Spleen (tissue), 7 donors: ENCODE measurements at regions not wholly inside any gene's neighbourhood (a gene's known extent, or its start where the extent isn't known, plus 50 kb on each side); places are given as distances from the start of the nearest gene placed in this dataset.

Experiments
- microRNA-seq, 3 donors: library from miRNA; unstranded; fragments of <30 nt; microRNA quantifications; one replicate each; pipeline versions ENCODE4 to v1.1.0, GENCODE V29; 2019 to 2020
- small RNA-seq, 4 donors: library from RNA; depleted of rRNA; stranded (forward); fragments of <200 nt; gene quantifications; one replicate each; pipeline ENCODE3, GENCODE V24; 2016
- donor health status: DM: no; HTN: no; CAD: no; lungs with moderate emphysema.
- donor health status: DM: no; HTN: no; CAD: no.
- donor health status: DM: yes; HTN: yes; CAD: no.

Small RNA genes lying in the stretch of these regions (microRNA-seq; reads per million reads assigned to microRNA genes)
- 0 reads per million in 3 donors for gene MIR4280

Small RNA genes lying in the stretch of these regions (small RNA-seq; reads per million reads assigned to genes)
- 0 reads per million in 4 donors for gene MIR4280
- gene RN7SKP34: 0 reads per million in 4 donors
